22Rv1 (cell line): ENCODE measurements at regions not wholly inside any gene's neighbourhood (a gene's known extent, or its start where the extent isn't known, plus 50 kb on each side); places are given as distances from the start of the nearest gene placed in this dataset.

ENCODE experiments used
- ZFX ChIP-seq: fragments of 450-650 bp; IDR thresholded peaks from 2 replicates; pipeline ENCODE4 v1.6.1; 2017; ENCODE audit warnings: antibody characterized with exemption, borderline replicate concordance
- TF ChIP-seq, protein P1 (sequence below): fragments of 450-650 bp; IDR thresholded peaks from 2 replicates; pipeline ENCODE4 v1.5.1; 2017; ENCODE audit warnings: mild to moderate bottlenecking

DNA sequence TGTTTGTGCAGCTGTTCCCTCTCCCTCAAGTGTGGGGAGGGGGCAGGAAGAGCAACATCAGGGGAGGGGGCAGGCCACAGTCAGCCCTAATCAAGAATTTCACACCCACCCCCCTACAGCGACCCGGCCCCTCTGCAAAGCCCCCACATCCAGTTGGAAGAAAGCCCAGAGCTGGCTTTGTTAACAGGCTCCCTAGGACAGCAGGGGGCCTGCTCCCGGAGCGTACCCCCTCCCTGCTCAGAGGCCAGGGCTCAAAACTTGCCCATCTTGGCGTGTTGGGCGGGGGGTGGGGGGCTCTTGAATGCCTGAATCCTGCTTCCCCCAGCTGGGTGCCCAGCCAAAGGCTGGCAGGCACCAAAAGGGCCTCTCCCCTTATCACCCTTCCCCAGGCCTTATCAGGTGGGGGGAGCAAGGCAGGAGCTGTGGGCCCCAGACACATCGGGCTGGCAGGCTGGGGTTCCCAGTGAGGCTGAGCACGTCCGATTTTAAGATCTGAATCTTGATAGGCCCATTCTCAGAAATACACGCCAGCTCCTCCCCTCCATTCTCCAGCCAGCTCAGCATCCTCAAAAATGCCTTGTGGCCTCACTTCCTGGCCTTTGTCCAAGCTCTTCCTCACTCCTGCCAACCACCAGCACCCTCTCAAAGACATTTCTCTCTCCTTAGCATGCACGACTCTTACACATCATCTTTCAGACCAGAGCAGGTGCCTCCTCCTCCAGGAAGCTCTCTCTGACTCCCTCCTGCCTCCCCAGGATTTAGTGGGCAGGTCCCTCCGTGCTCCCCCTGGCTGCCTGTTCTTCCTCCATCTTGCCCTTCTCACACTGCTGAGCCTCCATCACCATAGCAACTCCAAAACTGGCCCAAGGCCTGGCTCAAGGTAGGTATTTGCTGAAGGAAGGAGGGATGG, 384.8 kb downstream of the MN1 start:
- TF ChIP-seq, protein P1, sequence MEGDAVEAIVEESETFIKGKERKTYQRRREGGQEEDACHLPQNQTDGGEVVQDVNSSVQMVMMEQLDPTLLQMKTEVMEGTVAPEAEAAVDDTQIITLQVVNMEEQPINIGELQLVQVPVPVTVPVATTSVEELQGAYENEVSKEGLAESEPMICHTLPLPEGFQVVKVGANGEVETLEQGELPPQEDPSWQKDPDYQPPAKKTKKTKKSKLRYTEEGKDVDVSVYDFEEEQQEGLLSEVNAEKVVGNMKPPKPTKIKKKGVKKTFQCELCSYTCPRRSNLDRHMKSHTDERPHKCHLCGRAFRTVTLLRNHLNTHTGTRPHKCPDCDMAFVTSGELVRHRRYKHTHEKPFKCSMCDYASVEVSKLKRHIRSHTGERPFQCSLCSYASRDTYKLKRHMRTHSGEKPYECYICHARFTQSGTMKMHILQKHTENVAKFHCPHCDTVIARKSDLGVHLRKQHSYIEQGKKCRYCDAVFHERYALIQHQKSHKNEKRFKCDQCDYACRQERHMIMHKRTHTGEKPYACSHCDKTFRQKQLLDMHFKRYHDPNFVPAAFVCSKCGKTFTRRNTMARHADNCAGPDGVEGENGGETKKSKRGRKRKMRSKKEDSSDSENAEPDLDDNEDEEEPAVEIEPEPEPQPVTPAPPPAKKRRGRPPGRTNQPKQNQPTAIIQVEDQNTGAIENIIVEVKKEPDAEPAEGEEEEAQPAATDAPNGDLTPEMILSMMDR, result no peak
- TF ChIP-seq ZFX, result no peak
